MM.1S (cell line): ENCODE measurements at regions not wholly inside any gene's neighbourhood (a gene's known extent, or its start where the extent isn't known, plus 50 kb on each side); places are given as distances from the start of the nearest gene placed in this dataset.

Experiments
- DNase-seq: peaks from one replicate; pipeline ENCODE4 v3.0.0-alpha.2; 2015
- H2AFZ ChIP-seq: fragments of 300-600 bp; sonication (generic); 2 replicates; pipeline ENCODE4 v1.6.0; 2016; ENCODE audit warnings: antibody characterized with exemption, low read length
- H3F3A ChIP-seq: fragments of 300-600 bp; sonication (generic); 2 replicates; pipeline ENCODE4 v1.6.1; 2016; ENCODE audit warnings: mild to moderate bottlenecking, antibody characterized with exemption, low read length, moderate library complexity, mixed read lengths; ENCODE audit not compliant: insufficient read depth
- H3K27ac ChIP-seq: fragments of 300-600 bp; sonication (generic); 2 replicates; pipeline ENCODE4 v1.5.1; 2016; ENCODE audit warnings: mild to moderate bottlenecking, low read length
- H3K27me3 ChIP-seq: fragments of 300-600 bp; sonication (generic); replicated peaks from 2 replicates; pipeline ENCODE4 v1.6.0; 2016; ENCODE audit warnings: low read length; ENCODE audit not compliant: insufficient read depth
- H3K36me3 ChIP-seq: fragments of 300-600 bp; sonication (generic); replicated peaks from 2 replicates; pipeline ENCODE4 v1.6.1; 2016; ENCODE audit warnings: mild to moderate bottlenecking, low read length, mixed read lengths; ENCODE audit not compliant: insufficient read depth
- H3K4me1 ChIP-seq: fragments of 300-600 bp; sonication (generic); 2 replicates; pipeline ENCODE4 v1.6.1; 2016; ENCODE audit warnings: low read length, mixed read lengths
- H3K4me2 ChIP-seq: fragments of 300-600 bp; sonication (generic); 2 replicates; pipeline ENCODE4 v1.6.0; 2016; ENCODE audit warnings: low read depth, low read length
- H3K4me3 ChIP-seq: fragments of 300-600 bp; sonication (generic); 2 replicates; pipeline ENCODE4 v1.5.1; 2016; ENCODE audit warnings: low read length, mixed read lengths
- H3K79me2 ChIP-seq: fragments of 300-600 bp; sonication (generic); 2 replicates; pipeline ENCODE4 v1.6.1; 2016; ENCODE audit warnings: mixed run types, low read length, mixed read lengths
- H3K9ac ChIP-seq: fragments of 300-600 bp; sonication (generic); 2 replicates; pipeline ENCODE4 v1.6.1; 2016; ENCODE audit warnings: low read length, mixed read lengths
- H3K9me2 ChIP-seq: fragments of 300-600 bp; sonication (generic); replicated peaks from 2 replicates; pipeline ENCODE4 v1.6.1; 2016; ENCODE audit warnings: mild to moderate bottlenecking, low read length, mixed read lengths; ENCODE audit not compliant: insufficient read depth
- H3K9me3 ChIP-seq: fragments of 300-600 bp; sonication (generic); replicated peaks from 2 replicates; pipeline ENCODE4 v1.6.1; 2016; ENCODE audit warnings: mild to moderate bottlenecking, low read length, mixed read lengths; ENCODE audit not compliant: insufficient read depth
- H4K20me1 ChIP-seq: fragments of 300-600 bp; sonication (generic); 2 replicates; pipeline ENCODE4 v1.6.1; 2016; ENCODE audit warnings: mild to moderate bottlenecking, low read length, moderate library complexity, mixed read lengths; ENCODE audit not compliant: insufficient read depth
- CTCF ChIP-seq: fragments of 300-600 bp; sonication (generic); IDR thresholded peaks from 2 replicates; pipeline ENCODE4 v1.5.1; 2016; ENCODE audit warnings: antibody characterized with exemption, low read length, mixed read lengths
- EZH2 ChIP-seq: fragments of 300-600 bp; sonication (generic); optimal IDR thresholded peaks from 2 replicates; pipeline ENCODE3; 2017; ENCODE audit warnings: low read depth, mild to moderate bottlenecking, antibody characterized with exemption, low read length, mixed read lengths
- EZH2phosphoT487 ChIP-seq: fragments of 300-600 bp; sonication (generic); IDR thresholded peaks from 2 replicates; pipeline ENCODE4 v1.6.1; 2018; ENCODE audit warnings: antibody characterized with exemption, low read length

- Histone ChIP-seq H3K4me3 (no peak overlapping the region), H3K27me3 (no peaks in the 10 kb centered on the region)
Measured at GRCh38 chr7:81527651-81528050, 242.2 kb downstream of the HGF start.

GRCh38 chr7:81526971-81527370 lies 242.9 kb downstream of the HGF start:
- Histone ChIP-seq H3K9me2 (no peaks in the 10 kb centered on the region), H2AFZ (no peak overlapping the region), H3F3A (no peaks in the 10 kb centered on the region), H3K4me3 (no peak overlapping the region), H3K27ac (no peak overlapping the region), H3K36me3 (no peaks in the 10 kb centered on the region), H3K4me2 (no peak overlapping the region), H3K79me2 (no peaks in the 10 kb centered on the region), H4K20me1 (no peaks in the 10 kb centered on the region), H3K9ac (no peak overlapping the region), H3K4me1 (no peaks in the 10 kb centered on the region), H3K9me3 (no peaks in the 10 kb centered on the region), H3K27me3 (no peaks in the 10 kb centered on the region)
- DNase-seq = no peak
- TF ChIP-seq EZH2 (no peak), CTCF (no peak), EZH2phosphoT487 (no peak)

More at GRCh38 chr7:81527651-81528050, 242.2 kb downstream of the HGF start:
- H3K79me2 ChIP-seq = no peaks in the 10 kb centered on the region
- H3K9me3 ChIP-seq = no peaks in the 10 kb centered on the region
- no peak overlapping the region for H3K4me2 ChIP-seq
- peak; percentile 18 for DNase-seq
- no peaks in the 10 kb centered on the region for H3K4me1 ChIP-seq
- H3K9me2 ChIP-seq = no peaks in the 10 kb centered on the region
- H3K36me3 ChIP-seq = no peaks in the 10 kb centered on the region
- TF ChIP-seq EZH2phosphoT487 = no peak
- TF ChIP-seq CTCF = peak; percentile 29
- no peak overlapping the region for H3K27ac ChIP-seq
- no peak overlapping the region for H2AFZ ChIP-seq
- no peaks in the 10 kb centered on the region for H4K20me1 ChIP-seq
- no peaks in the 10 kb centered on the region for H3F3A ChIP-seq
- H3K9ac ChIP-seq = no peak overlapping the region

GRCh38 chr7:81525841-81526240 lies 244.0 kb downstream of the HGF start:
- no peak overlapping the region for H2AFZ ChIP-seq
- no peaks in the 10 kb centered on the region for H3K9me2 ChIP-seq
- no peak overlapping the region for H3K4me3 ChIP-seq
- H3K4me1 ChIP-seq = no peaks in the 10 kb centered on the region
- H3K36me3 ChIP-seq = no peaks in the 10 kb centered on the region
- H3K9me3 ChIP-seq = no peaks in the 10 kb centered on the region
- no peaks in the 10 kb centered on the region for H3K79me2 ChIP-seq
- TF ChIP-seq EZH2 = no peak
- TF ChIP-seq CTCF = no peak
- TF ChIP-seq EZH2phosphoT487 = no peak
- no peak overlapping the region for H3K4me2 ChIP-seq
- no peaks in the 10 kb centered on the region for H4K20me1 ChIP-seq
- H3K27ac ChIP-seq = no peak overlapping the region
- no peak overlapping the region for H3K9ac ChIP-seq
- no peak for DNase-seq
- H3F3A ChIP-seq = no peaks in the 10 kb centered on the region
- no peaks in the 10 kb centered on the region for H3K27me3 ChIP-seq
